ENCODE measurements at regions not wholly inside any gene's neighbourhood (a gene's known extent, or its start where the extent isn't known, plus 50 kb on each side); places are given as distances from the start of the nearest gene placed in this dataset.

DNA sequence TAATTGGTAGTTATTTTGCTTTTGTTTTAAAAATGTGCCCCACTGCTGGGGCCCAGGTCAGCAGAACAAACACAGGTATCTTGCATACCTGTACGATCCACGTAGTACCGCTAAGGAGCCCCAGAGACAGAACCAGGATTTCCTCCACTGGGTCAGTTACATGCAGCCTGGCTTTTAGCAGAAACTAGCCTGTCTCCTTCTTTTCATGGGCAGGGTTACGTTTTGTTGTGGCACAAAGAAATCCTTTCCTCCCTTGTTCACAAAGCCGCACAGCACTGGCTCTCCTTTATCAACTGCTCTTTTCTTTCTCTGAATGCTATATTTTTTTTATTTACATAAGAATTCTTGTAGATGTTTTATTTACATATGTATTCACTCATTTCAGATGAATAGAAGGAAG, 190.3 kb upstream of the POU3F2 start:
- no peak for TF ChIP-seq POLR2A (IDR thresholded peaks at IDR 0.05)
- TF ChIP-seq, protein P1, sequence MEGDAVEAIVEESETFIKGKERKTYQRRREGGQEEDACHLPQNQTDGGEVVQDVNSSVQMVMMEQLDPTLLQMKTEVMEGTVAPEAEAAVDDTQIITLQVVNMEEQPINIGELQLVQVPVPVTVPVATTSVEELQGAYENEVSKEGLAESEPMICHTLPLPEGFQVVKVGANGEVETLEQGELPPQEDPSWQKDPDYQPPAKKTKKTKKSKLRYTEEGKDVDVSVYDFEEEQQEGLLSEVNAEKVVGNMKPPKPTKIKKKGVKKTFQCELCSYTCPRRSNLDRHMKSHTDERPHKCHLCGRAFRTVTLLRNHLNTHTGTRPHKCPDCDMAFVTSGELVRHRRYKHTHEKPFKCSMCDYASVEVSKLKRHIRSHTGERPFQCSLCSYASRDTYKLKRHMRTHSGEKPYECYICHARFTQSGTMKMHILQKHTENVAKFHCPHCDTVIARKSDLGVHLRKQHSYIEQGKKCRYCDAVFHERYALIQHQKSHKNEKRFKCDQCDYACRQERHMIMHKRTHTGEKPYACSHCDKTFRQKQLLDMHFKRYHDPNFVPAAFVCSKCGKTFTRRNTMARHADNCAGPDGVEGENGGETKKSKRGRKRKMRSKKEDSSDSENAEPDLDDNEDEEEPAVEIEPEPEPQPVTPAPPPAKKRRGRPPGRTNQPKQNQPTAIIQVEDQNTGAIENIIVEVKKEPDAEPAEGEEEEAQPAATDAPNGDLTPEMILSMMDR (IDR thresholded peaks at IDR 0.05): no peak

Data from testis (tissue), 2 donors.